Osteoblast (primary cell): ENCODE measurements at regions not wholly inside any gene's neighbourhood (a gene's known extent, or its start where the extent isn't known, plus 50 kb on each side); places are given as distances from the start of the nearest gene placed in this dataset.

Experiments
- DNase-seq: peaks from one replicate; pipeline ENCODE4 v3.0.0; 2011; ENCODE audit warnings: low spot score, mixed read lengths; ENCODE audit not compliant: insufficient read length; ENCODE audit errors: missing footprints
- H2AFZ ChIP-seq: 2 replicates; pipeline ENCODE4 v1.6.0; 2011; ENCODE audit warnings: mild to moderate bottlenecking, low read length
- H3K27ac ChIP-seq: 2 replicates; pipeline ENCODE4 v1.5.1; 2011; ENCODE audit warnings: mild to moderate bottlenecking, low read depth, low read length, moderate library complexity
- H3K27me3 ChIP-seq: 2 replicates; pipeline ENCODE4 v1.6.0; 2012; ENCODE audit warnings: mild to moderate bottlenecking, control low read depth, inconsistent platforms, low read length, moderate library complexity; ENCODE audit not compliant: insufficient read depth
- H3K36me3 ChIP-seq: 2 replicates; pipeline ENCODE4 v1.5.1; 2011; ENCODE audit warnings: mild to moderate bottlenecking, low read length, control low read depth, moderate library complexity; ENCODE audit not compliant: insufficient read depth
- H3K4me1 ChIP-seq: 2 replicates; pipeline ENCODE4 v1.5.1; 2011; ENCODE audit warnings: mild to moderate bottlenecking, low read length, control low read depth, moderate library complexity; ENCODE audit not compliant: insufficient read depth
- H3K4me2 ChIP-seq: 2 replicates; pipeline ENCODE4 v1.6.0; 2011; ENCODE audit warnings: mild to moderate bottlenecking, low read length; ENCODE audit not compliant: insufficient read depth
- H3K4me3 ChIP-seq: fragments of 200-600 bp; sonication (generic); 3 replicates; pipeline ENCODE4 v1.5.1; 2012; ENCODE audit warnings: mild to moderate bottlenecking, low read length, inconsistent platforms; ENCODE audit not compliant: insufficient read depth
- H3K79me2 ChIP-seq: 2 replicates; pipeline ENCODE4 v1.6.0; 2012; ENCODE audit warnings: mild to moderate bottlenecking, low read length, control low read depth, inconsistent platforms; ENCODE audit not compliant: insufficient read depth
- H3K9me3 ChIP-seq: 2 replicates; pipeline ENCODE4 v1.5.1; 2011; ENCODE audit warnings: low read depth, low read length, control low read depth
- H4K20me1 ChIP-seq: 2 replicates; pipeline ENCODE4 v1.6.0; 2012; ENCODE audit warnings: mild to moderate bottlenecking, low read length, control low read depth; ENCODE audit not compliant: insufficient read depth
- CTCF ChIP-seq: IDR thresholded peaks from 2 replicates; pipeline ENCODE4 v1.5.1; 2011; ENCODE audit warnings: mild to moderate bottlenecking, low read depth, low read length, moderate library complexity; ENCODE audit errors: extremely low read depth

GRCh38 chr20:11976966-11977365 is 59.3 kb downstream of the BTBD3 start:
- TF ChIP-seq CTCF: no peak
- Histone ChIP-seq H4K20me1 (no peaks in the 10 kb centered on the region), H3K4me1 (no peaks in the 10 kb centered on the region), H3K27me3 (no peaks in the 10 kb centered on the region), H2AFZ (no peak overlapping the region), H3K9me3 (no peaks in the 10 kb centered on the region), H3K79me2 (no peaks in the 10 kb centered on the region), H3K4me3 (no peak overlapping the region), H3K27ac (no peak overlapping the region), H3K36me3 (no peaks in the 10 kb centered on the region), H3K4me2 (no peak overlapping the region)
- no peak for DNase-seq

GRCh38 chr20:11978496-11978895 is 60.8 kb downstream of the BTBD3 start:
- no peak for TF ChIP-seq CTCF

GRCh38 chr20:11979306-11979990 is 61.8 kb downstream of the BTBD3 start:
- H4K20me1 ChIP-seq: no peaks in the 10 kb centered on the region
- no peak overlapping the region for H3K4me3 ChIP-seq
- TF ChIP-seq CTCF: no peak
- no peaks in the 10 kb centered on the region for H3K4me1 ChIP-seq
- H3K9me3 ChIP-seq: no peaks in the 10 kb centered on the region
- H3K4me2 ChIP-seq: no peak overlapping the region
- H3K36me3 ChIP-seq: no peaks in the 10 kb centered on the region
- DNase-seq: no peak
- no peak overlapping the region for H3K27ac ChIP-seq
- H3K27me3 ChIP-seq: no peaks in the 10 kb centered on the region
- H3K79me2 ChIP-seq: no peaks in the 10 kb centered on the region
- no peak overlapping the region for H2AFZ ChIP-seq

More at GRCh38 chr20:11978496-11978895, 60.8 kb downstream of the BTBD3 start:
- Histone ChIP-seq H4K20me1 (no peaks in the 10 kb centered on the region), H3K9me3 (no peaks in the 10 kb centered on the region), H3K27ac (no peak overlapping the region), H3K4me3 (no peak overlapping the region), H3K79me2 (no peaks in the 10 kb centered on the region), H3K27me3 (no peaks in the 10 kb centered on the region), H3K36me3 (no peaks in the 10 kb centered on the region), H3K4me2 (no peak overlapping the region), H2AFZ (no peak overlapping the region), H3K4me1 (no peaks in the 10 kb centered on the region)
- DNase-seq: no peak

- H3K27ac ChIP-seq: no peak overlapping the region
- no peaks in the 10 kb centered on the region for H3K79me2 ChIP-seq
- no peak overlapping the region for H3K4me3 ChIP-seq
- H4K20me1 ChIP-seq: no peaks in the 10 kb centered on the region
- no peaks in the 10 kb centered on the region for H3K27me3 ChIP-seq
- DNase-seq: no peak
- H2AFZ ChIP-seq: no peak overlapping the region
- H3K36me3 ChIP-seq: no peaks in the 10 kb centered on the region
- H3K4me1 ChIP-seq: no peaks in the 10 kb centered on the region
- H3K4me2 ChIP-seq: no peak overlapping the region
- H3K9me3 ChIP-seq: no peaks in the 10 kb centered on the region
- no peak for TF ChIP-seq CTCF
These were observed 62.6 kb downstream of the BTBD3 start for GRCh38 chr20:11980263-11980662.
